ENCODE measurements at regions not wholly inside any gene's neighbourhood (a gene's known extent, or its start where the extent isn't known, plus 50 kb on each side); places are given as distances from the start of the nearest gene placed in this dataset.
"Not testable (repeated sequence)": the region's sequence is repeated elsewhere in the genome, so short reads cannot be mapped to it uniquely, and the experiment has no call there.

GRCh38 chr14:105853907-105854599 lies 327.7 kb downstream of the TMEM121 start:
- DNase-seq (ENCODE audit: low read depth, low spot score), result no peak
- H3K4me3 ChIP-seq (ENCODE audit: low read length), result no peak overlapping the region

- no peak for DNase-seq (ENCODE audit: low read depth, low spot score)
- no peak overlapping the region for H3K4me3 ChIP-seq (ENCODE audit: low read length)
Measured at GRCh38 chr14:105854600-105855245, 328.3 kb downstream of the TMEM121 start.

- no peak for DNase-seq (ENCODE audit: low read depth, low spot score)
- no peak overlapping the region for H3K4me3 ChIP-seq (ENCODE audit: low read length)
Measured at GRCh38 chr14:105855246-105855892, 329.0 kb downstream of the TMEM121 start.

GRCh38 chr14:105855893-105856675 lies 329.7 kb downstream of the TMEM121 start:
- no peak for DNase-seq (ENCODE audit: low read depth, low spot score)
- no peak overlapping the region for H3K4me3 ChIP-seq (ENCODE audit: low read length)

- no peak for DNase-seq (ENCODE audit: low read depth, low spot score)
- H3K4me3 ChIP-seq (ENCODE audit: low read length), result no peak overlapping the region
Measured at GRCh38 chr14:105856676-105857219, 330.4 kb downstream of the TMEM121 start.

- DNase-seq (ENCODE audit: low read depth, low spot score), result no peak
- H3K4me3 ChIP-seq (ENCODE audit: low read length), result no peak overlapping the region
Measured at GRCh38 chr14:105857220-105857825, 330.9 kb downstream of the TMEM121 start.

- no peak overlapping the region for H3K4me3 ChIP-seq (ENCODE audit: low read length)
- no peak for DNase-seq (ENCODE audit: low read depth, low spot score)
Measured at GRCh38 chr14:105857826-105858675, 331.7 kb downstream of the TMEM121 start.

- no peak for DNase-seq (ENCODE audit: low read depth, low spot score)
- H3K4me3 ChIP-seq (ENCODE audit: low read length), result no peak overlapping the region
Measured at GRCh38 chr14:105858676-105859025, 332.3 kb downstream of the TMEM121 start.

GRCh38 chr14:105859073-105859716 lies 332.8 kb downstream of the TMEM121 start:
- DNase-seq (ENCODE audit: low read depth, low spot score); H3K4me3 ChIP-seq (ENCODE audit: low read length): not testable (repeated sequence)

- no peak overlapping the region for H3K4me3 ChIP-seq (ENCODE audit: low read length)
- no peak for DNase-seq (ENCODE audit: low read depth, low spot score)
Measured at GRCh38 chr14:105859717-105860614, 333.6 kb downstream of the TMEM121 start.

GRCh38 chr14:105860615-105861580 lies 334.5 kb downstream of the TMEM121 start:
- DNase-seq (ENCODE audit: low read depth, low spot score), result no peak
- H3K4me3 ChIP-seq (ENCODE audit: low read length), result no peak overlapping the region

GRCh38 chr14:105861985-105862465 lies 335.6 kb downstream of the TMEM121 start:
- DNase-seq (ENCODE audit: low read depth, low spot score), result peak; percentile 86
- no peak overlapping the region for H3K4me3 ChIP-seq (ENCODE audit: low read length)

- no peak for DNase-seq (ENCODE audit: low read depth, low spot score)
- H3K4me3 ChIP-seq (ENCODE audit: low read length), result no peak overlapping the region
Measured at GRCh38 chr14:105862581-105863239, 336.3 kb downstream of the TMEM121 start.

- no peak for DNase-seq (ENCODE audit: low read depth, low spot score)
- no peak overlapping the region for H3K4me3 ChIP-seq (ENCODE audit: low read length)
Measured at GRCh38 chr14:105863296-105864108, 337.1 kb downstream of the TMEM121 start.

All from Jurkat, Clone E6-1 (cell line).